ENCODE measurements at regions not wholly inside any gene's neighbourhood (a gene's known extent, or its start where the extent isn't known, plus 50 kb on each side); places are given as distances from the start of the nearest gene placed in this dataset.

- no peak overlapping the region for H2AK5ac ChIP-seq (ENCODE audit: low read depth, low read length)
Measured at GRCh38 chrX:44735498-44735897, 108.3 kb upstream of the DUSP21 start.

More at GRCh38 chrX:44735498-44735897, 108.3 kb upstream of the DUSP21 start:
- Histone ChIP-seq H2BK120ac (ENCODE audit: low read depth, low read length) (no peak overlapping the region), H2AK9ac (replicated peaks; ENCODE audit: low read depth, low read length, poor library complexity) (no peak overlapping the region), H3K4me2 (ENCODE audit: low read depth, low read length) (no peak overlapping the region), H2BK15ac (ENCODE audit: low read depth, low read length) (no peak overlapping the region), H4K91ac (ENCODE audit: insufficient read depth, low read depth, low read length) (no peak overlapping the region), H2BK20ac (ENCODE audit: low read depth, low read length) (no peak overlapping the region), H4K5ac (ENCODE audit: low read depth, low read length) (no peak overlapping the region), H3K4me3 (ENCODE audit: insufficient read depth, low read depth, low read length) (no peak overlapping the region), H4K20me1 (ENCODE audit: insufficient read depth, low read length) (no peaks in the 10 kb centered on the region), H3K56ac (ENCODE audit: extremely low read depth, insufficient read depth, low read length) (no peak overlapping the region), H3K4me1 (ENCODE audit: control insufficient read depth, insufficient read depth, low read length) (no peaks in the 10 kb centered on the region), H3K79me1 (ENCODE audit: low read depth in 1 of 2, low read length in 2 of 2) (no peaks in the 10 kb centered on the region), H3K9me3 (ENCODE audit: control insufficient read depth, insufficient read depth, low read length) (no peaks in the 10 kb centered on the region), H2BK5ac (ENCODE audit: low read depth, low read length, poor library complexity, severe bottlenecking) (no peak overlapping the region), H2AFZ (replicated peaks; ENCODE audit: low read length, poor library complexity) (no peak overlapping the region), H4K8ac (ENCODE audit: low read depth in 2 of 2, low read length in 2 of 2) (no peak overlapping the region), H3K4ac (ENCODE audit: low read depth, low read length) (no peak overlapping the region), H3K9ac (ENCODE audit: low read depth, low read length) (no peak overlapping the region), H3K18ac (ENCODE audit: low read depth, low read length) (no peak overlapping the region), H3K27ac (ENCODE audit: insufficient read depth, low read length) (no peak overlapping the region), H3K23ac (ENCODE audit: low read depth, low read length) (no peak overlapping the region), H3K36me3 (ENCODE audit: control insufficient read depth, insufficient read depth, low read length) (no peaks in the 10 kb centered on the region), H3K27me3 (ENCODE audit: control insufficient read depth, insufficient read depth, low read length) (no peaks in the 10 kb centered on the region), H3K14ac (replicated peaks; ENCODE audit: low read depth, low read length) (no peak overlapping the region), H3K9me1 (ENCODE audit: insufficient read depth, low read length) (no peaks in the 10 kb centered on the region)
- TF ChIP-seq FOS (IDR thresholded peaks at IDR 0.05; ENCODE audit: low read depth, low read length) (no peak), POLR2A (IDR thresholded peaks at IDR 0.05; ENCODE audit: low read depth, low read length) (no peak), MAFK (IDR thresholded peaks at IDR 0.05; ENCODE audit: low read depth, low read length) (no peak), RFX5 (IDR thresholded peaks at IDR 0.05; ENCODE audit: low read depth, low read length) (no peak), BHLHE40 (IDR thresholded peaks at IDR 0.05; ENCODE audit: low read depth, low read length) (no peak), MAZ (IDR thresholded peaks at IDR 0.05; ENCODE audit: borderline replicate concordance, low read depth, low read length) (no peak), MXI1 (IDR thresholded peaks at IDR 0.05; ENCODE audit: borderline replicate concordance, low read depth, low read length) (no peak), CHD1 (IDR thresholded peaks at IDR 0.05; ENCODE audit: low read depth, low read length) (no peak), RCOR1 (IDR thresholded peaks at IDR 0.05; ENCODE audit: insufficient replicate concordance, low read length) (no peak), ELK1 (IDR thresholded peaks at IDR 0.05; ENCODE audit: borderline replicate concordance, low read depth, low read length) (no peak), USF2 (IDR thresholded peaks at IDR 0.05; ENCODE audit: low read depth, low read length) (no peak), CEBPB (IDR thresholded peaks at IDR 0.05; ENCODE audit: low read depth, low read length) (no peak)
- TF ChIP-seq, protein P1, sequence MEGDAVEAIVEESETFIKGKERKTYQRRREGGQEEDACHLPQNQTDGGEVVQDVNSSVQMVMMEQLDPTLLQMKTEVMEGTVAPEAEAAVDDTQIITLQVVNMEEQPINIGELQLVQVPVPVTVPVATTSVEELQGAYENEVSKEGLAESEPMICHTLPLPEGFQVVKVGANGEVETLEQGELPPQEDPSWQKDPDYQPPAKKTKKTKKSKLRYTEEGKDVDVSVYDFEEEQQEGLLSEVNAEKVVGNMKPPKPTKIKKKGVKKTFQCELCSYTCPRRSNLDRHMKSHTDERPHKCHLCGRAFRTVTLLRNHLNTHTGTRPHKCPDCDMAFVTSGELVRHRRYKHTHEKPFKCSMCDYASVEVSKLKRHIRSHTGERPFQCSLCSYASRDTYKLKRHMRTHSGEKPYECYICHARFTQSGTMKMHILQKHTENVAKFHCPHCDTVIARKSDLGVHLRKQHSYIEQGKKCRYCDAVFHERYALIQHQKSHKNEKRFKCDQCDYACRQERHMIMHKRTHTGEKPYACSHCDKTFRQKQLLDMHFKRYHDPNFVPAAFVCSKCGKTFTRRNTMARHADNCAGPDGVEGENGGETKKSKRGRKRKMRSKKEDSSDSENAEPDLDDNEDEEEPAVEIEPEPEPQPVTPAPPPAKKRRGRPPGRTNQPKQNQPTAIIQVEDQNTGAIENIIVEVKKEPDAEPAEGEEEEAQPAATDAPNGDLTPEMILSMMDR (conservative IDR thresholded peaks at IDR 0.05; ENCODE audit: low read depth, low read length), result no peak
- CTCF ChIA-PET, result no interaction called here
- intact Hi-C loops (cut with micrococcal nuclease), result no loop called here
- WGBS, 2 experiments (ENCODE audit: extremely low coverage in 2 of 2, insufficient read length in 1 of 2), result no CpG with 5 or more reads among the region's 2 CpGs
- ATAC-seq (ENCODE audit: low read depth) (no peak), DNase-seq (no peak)
- dilution Hi-C loops (cut with HindIII; ENCODE audit: low sequenced_read_pairs, unreplicated experiment), result no loop called here
- no TSS peak for BruUV-seq (replicated peaks)
- POLR2A ChIA-PET (ENCODE audit: unreplicated experiment), result no interaction called here
- in situ Hi-C loops (cut with MboI; ENCODE audit: low sequenced_read_pairs), result no loop called here

Measured in IMR-90 (cell line).